ENCODE measurements at regions not wholly inside any gene's neighbourhood (a gene's known extent, or its start where the extent isn't known, plus 50 kb on each side); places are given as distances from the start of the nearest gene placed in this dataset.
"Not testable (repeated sequence)": the region's sequence is repeated elsewhere in the genome, so short reads cannot be mapped to it uniquely, and the experiment has no call there.

GRCh38 chr15:46879032-46879770 lies 838.1 kb upstream of the SEMA6D start:
- no peak for DNase-seq

GRCh38 chr15:46880791-46881190 lies 836.5 kb upstream of the SEMA6D start:
- no peak for DNase-seq

GRCh38 chr15:46892621-46893160 lies 824.6 kb upstream of the SEMA6D start:
- no peak for DNase-seq

- no peak for DNase-seq
These were observed 822.7 kb upstream of the SEMA6D start for GRCh38 chr15:46894644-46895043.

GRCh38 chr15:46897266-46897665 lies 820.0 kb upstream of the SEMA6D start:
- DNase-seq: no peak

GRCh38 chr15:46901001-46901400 lies 816.3 kb upstream of the SEMA6D start:
- DNase-seq: no peak

GRCh38 chr15:46917721-46918252 lies 799.5 kb upstream of the SEMA6D start:
- DNase-seq: no peak

GRCh38 chr15:46918462-46919140 lies 798.7 kb upstream of the SEMA6D start:
- no peak for DNase-seq

GRCh38 chr15:46921891-46922290 lies 795.4 kb upstream of the SEMA6D start:
- no peak for DNase-seq

- no peak for DNase-seq
These were observed 786.9 kb upstream of the SEMA6D start for GRCh38 chr15:46930426-46930825.

- DNase-seq: no peak
These were observed 784.0 kb upstream of the SEMA6D start for GRCh38 chr15:46933332-46933731.

- DNase-seq: no peak
These were observed 782.5 kb upstream of the SEMA6D start for GRCh38 chr15:46934851-46935250.

- DNase-seq: no peak
These were observed 779.1 kb upstream of the SEMA6D start for GRCh38 chr15:46938169-46938568.

- DNase-seq: no peak
These were observed 776.1 kb upstream of the SEMA6D start for GRCh38 chr15:46941241-46941640.

- DNase-seq: no peak
These were observed 770.4 kb upstream of the SEMA6D start for GRCh38 chr15:46946953-46947352.

GRCh38 chr15:46955576-46955975 lies 761.7 kb upstream of the SEMA6D start:
- DNase-seq: no peak

- no peak for DNase-seq
These were observed 760.8 kb upstream of the SEMA6D start for GRCh38 chr15:46956456-46956855.

- no peak for DNase-seq
These were observed 760.4 kb upstream of the SEMA6D start for GRCh38 chr15:46956881-46957280.

GRCh38 chr15:46960581-46960980 lies 756.7 kb upstream of the SEMA6D start:
- DNase-seq: no peak

- DNase-seq: no peak
These were observed 755.5 kb upstream of the SEMA6D start for GRCh38 chr15:46961795-46962194.

GRCh38 chr15:46988055-46988454 lies 729.2 kb upstream of the SEMA6D start:
- DNase-seq: not testable (repeated sequence)

GRCh38 chr15:46996359-46996758 lies 720.9 kb upstream of the SEMA6D start:
- no peak for DNase-seq

- DNase-seq: no peak
These were observed 719.8 kb upstream of the SEMA6D start for GRCh38 chr15:46997501-46997900.

- no peak for DNase-seq
These were observed 713.7 kb upstream of the SEMA6D start for GRCh38 chr15:47003568-47003967.

Data from CD4-positive, alpha-beta T cell treated with Interleukin-21 for 1 hour (primary cell).